8988T (cell line): ENCODE measurements at regions not wholly inside any gene's neighbourhood (a gene's known extent, or its start where the extent isn't known, plus 50 kb on each side); places are given as distances from the start of the nearest gene placed in this dataset.
"Not testable (repeated sequence)": the region's sequence is repeated elsewhere in the genome, so short reads cannot be mapped to it uniquely, and the experiment has no call there.

Experiments used
- DNase-seq: peaks from one replicate; pipeline ENCODE4 v3.0.0; 2011

GRCh38 chr1:213688655-213689054, 299.1 kb upstream of the PROX1 start:
- DNase-seq = no peak

- DNase-seq = no peak
Measured at GRCh38 chr1:213689260-213689659, 298.5 kb upstream of the PROX1 start.

- DNase-seq = no peak
Measured at GRCh38 chr1:213690341-213690917, 297.3 kb upstream of the PROX1 start.

GRCh38 chr1:213692321-213692720, 295.5 kb upstream of the PROX1 start:
- no peak for DNase-seq

- DNase-seq = no peak
Measured at GRCh38 chr1:213693864-213694263, 293.9 kb upstream of the PROX1 start.

- DNase-seq = no peak
Measured at GRCh38 chr1:213697192-213697802, 290.5 kb upstream of the PROX1 start.

GRCh38 chr1:213698092-213698702, 289.6 kb upstream of the PROX1 start:
- no peak for DNase-seq

GRCh38 chr1:213702703-213703102, 285.1 kb upstream of the PROX1 start:
- DNase-seq = no peak

GRCh38 chr1:213704941-213705340, 282.8 kb upstream of the PROX1 start:
- DNase-seq = no peak

GRCh38 chr1:213711833-213712490, 275.8 kb upstream of the PROX1 start:
- DNase-seq = not testable (repeated sequence)

- DNase-seq = no peak
Measured at GRCh38 chr1:213714645-213715044, 273.1 kb upstream of the PROX1 start.

- no peak for DNase-seq
Measured at GRCh38 chr1:213715182-213715581, 272.6 kb upstream of the PROX1 start.

- no peak for DNase-seq
Measured at GRCh38 chr1:213719462-213719861, 268.3 kb upstream of the PROX1 start.

GRCh38 chr1:213720032-213720431, 267.7 kb upstream of the PROX1 start:
- DNase-seq = no peak

GRCh38 chr1:213723187-213723586, 264.6 kb upstream of the PROX1 start:
- DNase-seq = no peak

GRCh38 chr1:213724640-213725536, 262.9 kb upstream of the PROX1 start:
- DNase-seq = no peak

GRCh38 chr1:213727853-213728592, 259.8 kb upstream of the PROX1 start:
- no peak for DNase-seq

- no peak for DNase-seq
Measured at GRCh38 chr1:213728593-213729536, 258.9 kb upstream of the PROX1 start.

- no peak for DNase-seq
Measured at GRCh38 chr1:213733705-213734104, 254.1 kb upstream of the PROX1 start.

GRCh38 chr1:213737398-213738035, 250.3 kb upstream of the PROX1 start:
- DNase-seq = no peak

GRCh38 chr1:213738658-213739057, 249.1 kb upstream of the PROX1 start:
- no peak for DNase-seq
